ENCODE measurements at regions not wholly inside any gene's neighbourhood (a gene's known extent, or its start where the extent isn't known, plus 50 kb on each side); places are given as distances from the start of the nearest gene placed in this dataset.
A peak's percentile ranks its signal among the peaks of the same experiment; 100 is the strongest.

GRCh38 chr11:82676483-82677094, 57.1 kb downstream of the FAM181B start:
- TF ChIP-seq, protein P1, sequence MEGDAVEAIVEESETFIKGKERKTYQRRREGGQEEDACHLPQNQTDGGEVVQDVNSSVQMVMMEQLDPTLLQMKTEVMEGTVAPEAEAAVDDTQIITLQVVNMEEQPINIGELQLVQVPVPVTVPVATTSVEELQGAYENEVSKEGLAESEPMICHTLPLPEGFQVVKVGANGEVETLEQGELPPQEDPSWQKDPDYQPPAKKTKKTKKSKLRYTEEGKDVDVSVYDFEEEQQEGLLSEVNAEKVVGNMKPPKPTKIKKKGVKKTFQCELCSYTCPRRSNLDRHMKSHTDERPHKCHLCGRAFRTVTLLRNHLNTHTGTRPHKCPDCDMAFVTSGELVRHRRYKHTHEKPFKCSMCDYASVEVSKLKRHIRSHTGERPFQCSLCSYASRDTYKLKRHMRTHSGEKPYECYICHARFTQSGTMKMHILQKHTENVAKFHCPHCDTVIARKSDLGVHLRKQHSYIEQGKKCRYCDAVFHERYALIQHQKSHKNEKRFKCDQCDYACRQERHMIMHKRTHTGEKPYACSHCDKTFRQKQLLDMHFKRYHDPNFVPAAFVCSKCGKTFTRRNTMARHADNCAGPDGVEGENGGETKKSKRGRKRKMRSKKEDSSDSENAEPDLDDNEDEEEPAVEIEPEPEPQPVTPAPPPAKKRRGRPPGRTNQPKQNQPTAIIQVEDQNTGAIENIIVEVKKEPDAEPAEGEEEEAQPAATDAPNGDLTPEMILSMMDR (conservative IDR thresholded peaks at IDR 0.05; ENCODE audit: low read length): peak; percentile 79
- no peak for TF ChIP-seq EZH2phosphoT487 (IDR thresholded peaks at IDR 0.05; ENCODE audit: borderline replicate concordance, low read depth, low read length)
- Histone ChIP-seq H3K9me2 (ENCODE audit: insufficient read depth, low read length) (no peaks in the 10 kb centered on the region), H2AFZ (ENCODE audit: low read length) (no peak overlapping the region), H4K20me1 (ENCODE audit: insufficient read depth, low read length) (no peaks in the 10 kb centered on the region), H3K4me2 (ENCODE audit: low read length) (no peak overlapping the region), H3K4me3 (ENCODE audit: low read depth, low read length, poor library complexity, severe bottlenecking) (no peak overlapping the region), H3K36me3 (ENCODE audit: insufficient read depth, low read length) (no peaks in the 10 kb centered on the region), H3K27ac (ENCODE audit: low read depth, low read length, poor library complexity, severe bottlenecking) (no peak overlapping the region), H3K4me1 (ENCODE audit: insufficient read depth, low read length, poor library complexity, severe bottlenecking) (no peaks in the 10 kb centered on the region), H3K9me3 (ENCODE audit: low read length) (no peaks in the 10 kb centered on the region), H3K79me2 (ENCODE audit: insufficient read depth, low read depth, low read length) (no peaks in the 10 kb centered on the region)
- intact Hi-C loops (cut with micrococcal nuclease; ENCODE audit: unreplicated experiment): no loop called here
- ChIA-PET CTCF (ENCODE audit: unreplicated experiment) (no interaction called here), POLR2A (interaction anchor here (0.6 kb wide), 1 partner anchor 250 kb away, joined by 3 read pairs; no protein-coding TSS in a partner anchor)
- BruUV-seq (replicated peaks): no TSS peak
- DNase-seq (ENCODE audit: low spot score): peak; percentile 13

GRCh38 chr11:82675838-82676237, 57.8 kb downstream of the FAM181B start:
- Histone ChIP-seq H3K27ac (ENCODE audit: low read depth, low read length, poor library complexity, severe bottlenecking) (no peak overlapping the region), H2AFZ (ENCODE audit: low read length) (no peak overlapping the region), H3K4me2 (ENCODE audit: low read length) (no peak overlapping the region), H3K9me3 (ENCODE audit: low read length) (no peaks in the 10 kb centered on the region), H3K4me1 (ENCODE audit: insufficient read depth, low read length, poor library complexity, severe bottlenecking) (no peaks in the 10 kb centered on the region), H3K36me3 (ENCODE audit: insufficient read depth, low read length) (no peaks in the 10 kb centered on the region), H3K4me3 (ENCODE audit: low read depth, low read length, poor library complexity, severe bottlenecking) (no peak overlapping the region), H3K9me2 (ENCODE audit: insufficient read depth, low read length) (no peaks in the 10 kb centered on the region), H3K79me2 (ENCODE audit: insufficient read depth, low read depth, low read length) (no peaks in the 10 kb centered on the region), H4K20me1 (ENCODE audit: insufficient read depth, low read length) (no peaks in the 10 kb centered on the region)
- ChIA-PET CTCF (ENCODE audit: unreplicated experiment) (no interaction called here), POLR2A (no interaction called here)
- intact Hi-C loops (cut with micrococcal nuclease; ENCODE audit: unreplicated experiment): no loop called here
- DNase-seq (ENCODE audit: low spot score): no peak
- TF ChIP-seq EZH2phosphoT487 (IDR thresholded peaks at IDR 0.05; ENCODE audit: borderline replicate concordance, low read depth, low read length): no peak
- TF ChIP-seq, protein P1 (conservative IDR thresholded peaks at IDR 0.05; ENCODE audit: low read length): no peak
- BruUV-seq (replicated peaks): no TSS peak

DNA sequence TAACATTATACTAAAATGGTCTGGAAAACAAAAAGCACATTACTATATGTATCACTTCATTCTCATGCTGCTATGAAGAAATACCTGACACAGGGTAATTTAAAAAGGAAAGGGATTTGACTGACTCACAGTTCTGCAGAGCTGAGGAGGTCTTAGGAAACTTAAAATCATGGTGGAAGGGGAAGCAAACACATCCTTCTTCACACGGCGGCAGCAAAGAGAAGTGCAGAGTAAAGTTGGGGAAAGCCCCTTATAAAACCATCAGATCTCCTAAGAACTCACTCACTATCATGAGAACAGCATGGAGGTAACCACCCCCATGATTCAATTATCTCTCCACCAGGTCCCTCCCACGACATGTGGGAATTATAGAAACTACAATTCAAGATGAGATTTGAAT, 60.0 kb downstream of the FAM181B start:
- Histone ChIP-seq H3K79me2 (ENCODE audit: insufficient read depth, low read depth, low read length) (no peaks in the 10 kb centered on the region), H3K4me2 (ENCODE audit: low read length) (no peak overlapping the region), H3K27ac (ENCODE audit: low read depth, low read length, poor library complexity, severe bottlenecking) (no peak overlapping the region), H2AFZ (ENCODE audit: low read length) (no peak overlapping the region), H4K20me1 (ENCODE audit: insufficient read depth, low read length) (no peaks in the 10 kb centered on the region), H3K9me2 (ENCODE audit: insufficient read depth, low read length) (no peaks in the 10 kb centered on the region), H3K9me3 (ENCODE audit: low read length) (no peaks in the 10 kb centered on the region), H3K4me3 (ENCODE audit: low read depth, low read length, poor library complexity, severe bottlenecking) (no peak overlapping the region), H3K36me3 (ENCODE audit: insufficient read depth, low read length) (no peaks in the 10 kb centered on the region), H3K4me1 (ENCODE audit: insufficient read depth, low read length, poor library complexity, severe bottlenecking) (no peaks in the 10 kb centered on the region)
- no peak for TF ChIP-seq EZH2phosphoT487 (IDR thresholded peaks at IDR 0.05; ENCODE audit: borderline replicate concordance, low read depth, low read length)
- TF ChIP-seq, protein P1 (conservative IDR thresholded peaks at IDR 0.05; ENCODE audit: low read length): no peak
- no peak for DNase-seq (ENCODE audit: low spot score)
- BruUV-seq (replicated peaks): no TSS peak
- POLR2A ChIA-PET: no interaction called here
- intact Hi-C loops (cut with micrococcal nuclease; ENCODE audit: unreplicated experiment): no loop called here
- CTCF ChIA-PET (ENCODE audit: unreplicated experiment): no interaction called here
